HG02588 (cell line): ENCODE measurements at regions not wholly inside any gene's neighbourhood (a gene's known extent, or its start where the extent isn't known, plus 50 kb on each side); places are given as distances from the start of the nearest gene placed in this dataset.
A peak's percentile ranks its signal among the peaks of the same experiment; 100 is the strongest.
"Not testable (repeated sequence)": the region's sequence is repeated elsewhere in the genome, so short reads cannot be mapped to it uniquely, and the experiment has no call there.

Experiments used
- ATAC-seq: cut with Tn5 transposase; IDR thresholded peaks from one replicate; pipeline ENCODE4 v1.9.1; 2021; ENCODE audit warnings: mild to moderate bottlenecking, moderate library complexity; ENCODE audit not compliant: unreplicated experiment

DNA sequence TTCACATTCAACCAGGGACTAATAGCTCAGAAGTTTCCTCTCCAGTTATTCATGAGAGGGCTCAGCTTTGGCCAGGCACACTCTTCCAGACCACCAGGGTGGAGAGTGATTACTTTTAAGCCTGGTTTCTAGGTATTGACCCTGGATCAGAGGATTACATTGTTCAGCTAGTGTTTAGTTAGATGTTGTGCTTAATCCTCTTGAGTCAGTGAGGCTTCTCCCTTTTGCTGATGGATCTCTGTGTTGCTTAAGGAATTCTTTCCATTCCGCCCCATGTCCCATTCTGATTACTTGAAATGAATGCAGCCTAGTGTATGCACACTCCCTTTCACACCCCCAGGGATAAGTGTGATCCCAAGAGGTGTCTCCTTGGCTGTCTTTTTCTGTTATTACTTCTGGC, 271.7 kb upstream of the ANO5 start:
- no peak for ATAC-seq

DNA sequence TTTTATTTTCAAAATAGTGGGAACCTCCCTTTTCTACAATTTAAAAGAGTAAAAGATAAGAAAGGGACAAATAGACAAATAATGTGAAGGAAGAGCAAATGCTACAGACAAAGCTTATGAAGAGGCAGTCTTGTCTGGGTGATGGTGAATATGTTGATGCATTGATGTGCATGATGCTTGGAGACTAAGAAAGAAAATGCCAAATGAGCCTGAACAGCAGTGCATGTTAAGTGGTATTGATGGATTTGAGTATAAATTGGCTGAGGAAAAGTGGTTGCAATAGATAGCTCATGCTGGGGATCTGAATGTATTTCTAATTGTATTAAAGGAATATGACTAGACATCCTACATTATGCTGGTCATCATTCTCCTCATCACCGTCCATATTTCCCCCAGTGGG, 268.6 kb upstream of the ANO5 start:
- no peak for ATAC-seq

- ATAC-seq: no peak
Observed at GRCh38 chr11:21927628-21928027, 265.3 kb upstream of the ANO5 start.

- no peak for ATAC-seq
Observed at GRCh38 chr11:21928847-21929246, 264.0 kb upstream of the ANO5 start.

DNA sequence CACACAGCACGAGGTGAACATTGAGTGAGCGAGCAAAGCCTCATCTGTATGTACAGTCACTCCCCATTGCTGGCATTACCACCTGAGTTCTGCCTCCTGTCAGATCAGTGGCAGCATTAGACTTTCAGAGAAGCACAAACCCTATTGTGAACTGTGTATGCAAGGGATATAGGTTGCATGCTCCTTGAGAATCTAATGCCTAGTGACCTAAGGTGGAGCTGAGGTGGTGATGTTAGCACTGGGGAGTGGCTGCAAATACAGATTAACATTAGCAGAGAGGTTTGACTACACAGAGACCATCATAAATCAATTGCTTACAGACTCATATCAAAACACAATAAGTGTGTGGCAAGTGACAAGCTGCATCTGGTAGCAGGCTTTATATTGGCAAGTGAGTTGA, 262.5 kb upstream of the ANO5 start:
- no peak for ATAC-seq

GRCh38 chr11:21931436-21932101, 261.3 kb upstream of the ANO5 start:
- no peak for ATAC-seq

DNA sequence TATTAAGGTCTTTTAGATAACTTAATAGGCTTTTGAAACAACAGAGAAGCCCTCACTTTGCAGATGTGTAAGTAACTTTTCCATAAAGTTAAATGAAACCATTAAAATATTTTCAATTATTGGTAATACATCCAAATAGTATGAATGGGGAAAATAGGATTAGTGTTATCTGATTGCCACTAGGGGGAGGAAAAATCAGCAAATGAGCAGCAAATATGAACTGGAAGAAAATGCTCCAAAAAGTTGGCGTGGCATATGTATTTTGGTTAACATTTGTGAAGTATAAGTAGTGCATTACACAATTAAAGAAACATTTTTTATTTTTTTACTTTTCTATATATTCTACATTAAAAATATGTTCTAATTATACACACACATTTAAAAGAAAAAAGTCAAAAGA, 259.8 kb upstream of the ANO5 start:
- no peak for ATAC-seq

DNA sequence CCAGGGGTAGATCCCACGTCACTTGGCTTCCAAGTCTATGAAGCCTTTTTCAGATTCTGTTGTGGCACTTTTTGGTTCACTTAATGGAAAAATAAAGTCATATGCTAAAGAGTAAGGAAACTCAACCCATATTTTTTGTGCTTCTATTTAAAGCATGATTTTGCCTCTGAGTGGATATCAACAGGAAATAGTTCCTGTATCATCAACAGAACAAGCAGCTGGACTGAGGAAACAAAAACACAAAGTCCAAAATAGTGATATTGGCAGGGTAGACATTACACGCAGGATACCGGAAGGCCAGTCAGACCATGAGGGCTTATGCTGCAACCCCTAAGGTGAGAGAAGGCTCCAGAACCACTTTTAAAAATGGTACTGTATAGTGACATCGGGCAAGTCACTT, 248.3 kb upstream of the ANO5 start:
- ATAC-seq: no peak

GRCh38 chr11:21948876-21949275, 244.0 kb upstream of the ANO5 start:
- ATAC-seq: no peak

DNA sequence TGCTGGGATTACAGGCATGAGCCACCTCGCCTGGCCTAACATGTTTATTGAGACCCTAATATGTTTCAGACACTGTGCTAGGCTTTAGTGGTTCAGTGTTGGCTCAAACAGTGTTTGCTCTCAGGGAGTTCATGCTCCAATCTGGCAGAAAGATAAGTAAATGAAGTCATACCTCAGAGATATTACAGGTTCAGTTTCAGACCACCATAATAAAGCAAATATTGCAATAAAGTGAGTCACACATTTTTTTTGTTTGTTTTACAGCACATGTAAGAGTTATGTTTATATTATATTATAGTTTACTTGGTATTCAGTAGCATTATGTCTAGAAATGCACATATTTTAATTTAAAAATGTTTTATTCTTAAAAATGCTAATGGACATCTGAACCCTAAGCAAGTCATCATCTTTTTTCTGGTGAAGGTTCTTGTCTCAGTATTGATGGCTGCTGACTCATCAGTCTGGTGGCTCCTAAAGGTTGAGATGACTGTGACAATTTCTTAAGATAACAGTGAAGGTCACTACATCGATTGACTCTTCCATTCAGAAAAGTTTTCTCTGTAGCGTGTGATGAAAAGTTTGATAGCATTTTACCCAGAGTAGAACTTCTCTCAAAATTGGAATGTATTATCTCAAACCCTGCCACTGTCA, 243.0 kb upstream of the ANO5 start:
- ATAC-seq: no peak

- peak; percentile 57 for ATAC-seq
Observed at GRCh38 chr11:21963013-21963412, 229.9 kb upstream of the ANO5 start.

DNA sequence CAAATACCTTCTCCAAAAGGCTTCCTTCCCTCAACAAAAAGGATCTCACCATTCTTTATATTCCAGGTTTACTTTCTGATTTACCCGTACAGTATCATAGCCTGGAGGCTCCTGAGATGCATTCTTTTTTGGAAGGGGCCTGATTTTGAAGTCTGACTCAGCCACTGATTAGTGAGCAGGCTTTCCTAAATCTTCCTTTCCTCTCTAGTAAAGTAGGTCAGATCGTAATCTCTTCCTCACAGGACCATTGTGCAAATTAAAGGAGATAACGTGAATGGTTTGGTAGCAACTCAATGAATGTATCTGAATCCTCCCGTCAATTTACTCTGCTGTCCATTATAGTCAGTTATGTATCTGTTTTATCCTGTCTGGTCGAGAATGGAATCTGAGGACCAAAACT, 227.7 kb upstream of the ANO5 start:
- ATAC-seq: no peak

GRCh38 chr11:21968702-21969101, 224.2 kb upstream of the ANO5 start:
- no peak for ATAC-seq

GRCh38 chr11:21969841-21970240, 223.0 kb upstream of the ANO5 start:
- ATAC-seq: no peak

DNA sequence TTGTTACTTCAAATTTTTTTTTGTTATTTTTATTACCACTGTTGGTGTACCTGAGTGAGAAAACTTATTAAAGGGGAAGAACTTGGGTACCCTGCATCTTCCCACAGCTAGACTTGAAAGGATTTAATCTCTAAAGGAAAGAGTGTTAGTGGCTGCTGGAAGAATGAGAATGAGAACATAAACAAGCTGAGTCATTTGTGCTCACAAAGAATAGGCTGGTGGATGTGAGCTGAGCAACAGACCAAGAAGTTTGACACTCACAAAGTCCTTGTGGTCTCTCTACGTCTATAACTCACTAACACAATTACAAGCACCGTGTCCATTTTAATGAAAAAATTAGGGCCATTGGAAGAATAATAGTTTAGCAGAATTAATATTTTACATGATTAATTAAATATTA, 217.6 kb upstream of the ANO5 start:
- no peak for ATAC-seq

DNA sequence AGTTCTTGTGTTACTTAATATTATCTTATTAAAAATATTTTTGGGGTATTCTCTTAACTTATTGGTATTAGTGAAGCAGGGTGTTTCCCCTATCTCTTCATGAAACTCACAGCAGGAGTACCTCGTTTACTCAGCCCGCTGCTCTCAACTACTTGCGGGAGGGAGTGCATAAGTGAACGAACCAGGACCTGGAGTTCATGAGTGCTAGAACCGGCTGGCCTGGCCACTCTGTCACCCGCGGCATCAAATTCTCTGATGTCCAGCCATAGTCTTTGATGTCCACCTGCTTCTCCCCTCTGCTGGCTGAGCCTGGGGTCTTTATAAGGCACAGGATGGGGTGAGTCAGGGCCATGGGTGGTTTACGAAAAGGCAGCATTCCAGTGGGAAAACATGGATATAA, 216.7 kb upstream of the ANO5 start:
- ATAC-seq: no peak

GRCh38 chr11:21983431-21983830, 209.5 kb upstream of the ANO5 start:
- ATAC-seq: no peak

GRCh38 chr11:21986361-21986760, 206.5 kb upstream of the ANO5 start:
- no peak for ATAC-seq

DNA sequence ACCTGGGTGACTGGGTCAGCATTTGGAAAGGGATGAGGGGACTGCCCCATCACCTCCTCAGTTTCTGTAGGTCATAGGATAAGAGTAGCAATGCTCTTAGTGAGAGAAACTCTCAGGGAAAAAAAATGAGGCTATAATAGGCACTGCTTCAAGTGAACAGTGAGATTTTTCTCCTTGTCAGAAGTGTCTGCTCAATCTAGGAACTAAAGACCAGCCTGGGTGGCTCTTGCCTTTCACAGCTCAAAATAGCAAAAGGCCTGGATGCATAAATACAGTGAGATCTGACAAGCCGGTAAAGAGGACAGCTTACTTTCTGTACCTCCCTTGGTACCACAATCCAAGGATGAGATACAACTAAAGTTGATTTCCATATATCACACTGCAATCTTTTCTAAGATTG, 205.6 kb upstream of the ANO5 start:
- ATAC-seq: no peak

- no peak for ATAC-seq
Observed at GRCh38 chr11:21988477-21988876, 204.4 kb upstream of the ANO5 start.

GRCh38 chr11:22001803-22002202, 191.1 kb upstream of the ANO5 start:
- not testable (repeated sequence) for ATAC-seq

- ATAC-seq: no peak
Observed at GRCh38 chr11:22006901-22007300, 186.0 kb upstream of the ANO5 start.

GRCh38 chr11:22031791-22032190, 161.1 kb upstream of the ANO5 start:
- ATAC-seq: no peak
